IMR-90 (cell line): ENCODE measurements at regions not wholly inside any gene's neighbourhood (a gene's known extent, or its start where the extent isn't known, plus 50 kb on each side); places are given as distances from the start of the nearest gene placed in this dataset.

Experiments
- ATAC-seq: fragments of 200-7000 bp; cut with Tn5 transposase; 2 replicates; pipeline ENCODE4 v1.9.1; 2020; ENCODE audit warnings: low read depth, mild to moderate bottlenecking, moderate library complexity
- BruUV-seq: library from RNA; stranded (reverse); fragments of 400-500 nt; replicated peaks from 2 replicates; lab custom pipeline; 2021; lab: Mats Ljungman, UMichigan
- CTCF ChIA-PET: fragments of 300-600 bp; formaldehyde crosslinking; extraction: SDS; loops from one replicate; lab custom pipeline; 2021; ENCODE audit warnings: antibody characterized with exemption; lab: Yijun Ruan, JAX
- POLR2A ChIA-PET: fragments of 300-600 bp; sonication (Branson Sonifier 250); formaldehyde crosslinking; loops from one replicate; lab custom pipeline; 2022; ENCODE audit warnings: antibody characterized with exemption; ENCODE audit not compliant: unreplicated experiment; lab: Charles Lee
- DNase-seq: peaks from one replicate; pipeline ENCODE4 v3.0.0; 2013
- H2AFZ ChIP-seq: replicated peaks from 2 replicates; pipeline ENCODE3; 2013; ENCODE audit warnings: low read length, mild to moderate bottlenecking; ENCODE audit not compliant: poor library complexity
- H2AK5ac ChIP-seq: 2 replicates; pipeline ENCODE4 v1.6.1; 2013; ENCODE audit warnings: low read depth, low read length, inconsistent platforms
- H2AK9ac ChIP-seq: replicated peaks from 2 replicates; pipeline ENCODE3; 2013; ENCODE audit warnings: mild to moderate bottlenecking, low read depth, low read length, moderate library complexity; ENCODE audit not compliant: poor library complexity
- H2BK120ac ChIP-seq: 2 replicates; pipeline ENCODE4 v1.6.1; 2013; ENCODE audit warnings: low read depth, low read length, inconsistent platforms
- H2BK15ac ChIP-seq: 3 replicates; pipeline ENCODE4 v1.6.1; 2013; ENCODE audit warnings: low read depth, low read length, inconsistent platforms
- H2BK20ac ChIP-seq: 2 replicates; pipeline ENCODE4 v1.6.1; 2013; ENCODE audit warnings: low read depth, mild to moderate bottlenecking, inconsistent platforms, low read length, moderate library complexity
- H2BK5ac ChIP-seq: 2 replicates; pipeline ENCODE4 v1.6.1; 2013; ENCODE audit warnings: mild to moderate bottlenecking, low read depth, low read length, inconsistent platforms; ENCODE audit not compliant: poor library complexity, severe bottlenecking
- H3K14ac ChIP-seq: replicated peaks from 2 replicates; pipeline ENCODE4 v1.6.1; 2013; ENCODE audit warnings: low read depth, low read length, inconsistent platforms
- H3K18ac ChIP-seq: 2 replicates; pipeline ENCODE4 v1.6.1; 2013; ENCODE audit warnings: low read depth, low read length, control low read depth
- H3K23ac ChIP-seq: 2 replicates; pipeline ENCODE4 v1.6.1; 2013; ENCODE audit warnings: low read depth, low read length, inconsistent platforms
- H3K27ac ChIP-seq: 2 replicates; pipeline ENCODE4 v1.5.1; 2013; ENCODE audit warnings: mild to moderate bottlenecking, control low read depth, low read length; ENCODE audit not compliant: insufficient read depth
- H3K27me3 ChIP-seq: 2 replicates; pipeline ENCODE4 v1.6.1; 2013; ENCODE audit warnings: low read length; ENCODE audit not compliant: control insufficient read depth, insufficient read depth
- H3K36me3 ChIP-seq: 2 replicates; pipeline ENCODE4 v1.6.1; 2013; ENCODE audit warnings: low read length, mixed read lengths; ENCODE audit not compliant: control insufficient read depth, insufficient read depth
- H3K4ac ChIP-seq: 2 replicates; pipeline ENCODE4 v1.6.1; 2013; ENCODE audit warnings: low read depth, low read length, inconsistent platforms
- H3K4me1 ChIP-seq: 2 replicates; pipeline ENCODE4 v1.6.1; 2013; ENCODE audit warnings: low read length, mixed read lengths; ENCODE audit not compliant: control insufficient read depth, insufficient read depth
- H3K4me2 ChIP-seq: 2 replicates; pipeline ENCODE4 v1.6.1; 2013; ENCODE audit warnings: low read depth, mild to moderate bottlenecking, control low read depth, low read length, moderate library complexity
- H3K4me3 ChIP-seq: 2 replicates; pipeline ENCODE4 v1.5.1; 2013; ENCODE audit warnings: low read depth, mild to moderate bottlenecking, control low read depth, low read length, moderate library complexity; ENCODE audit not compliant: insufficient read depth
- H3K56ac ChIP-seq: 2 replicates; pipeline ENCODE4 v1.6.1; 2013; ENCODE audit warnings: low read length, inconsistent platforms; ENCODE audit not compliant: insufficient read depth; ENCODE audit errors: extremely low read depth
- H3K79me1 ChIP-seq, 2 experiments: 2 replicates each; pipeline ENCODE4 v1.6.1; 2013; ENCODE audit warnings: low read length in 2 of 2, inconsistent platforms in 1 of 2, low read depth in 1 of 2
- H3K9ac ChIP-seq: 2 replicates; pipeline ENCODE4 v1.6.1; 2013; ENCODE audit warnings: low read depth, low read length, control low read depth
- H3K9me1 ChIP-seq: 2 replicates; pipeline ENCODE4 v1.6.1; 2013; ENCODE audit warnings: low read length, inconsistent platforms; ENCODE audit not compliant: insufficient read depth
- H3K9me3 ChIP-seq: 2 replicates; pipeline ENCODE4 v1.6.1; 2013; ENCODE audit warnings: low read length; ENCODE audit not compliant: control insufficient read depth, insufficient read depth
- H4K20me1 ChIP-seq: 2 replicates; pipeline ENCODE4 v1.6.1; 2013; ENCODE audit warnings: low read length, inconsistent platforms; ENCODE audit not compliant: insufficient read depth
- H4K5ac ChIP-seq: 2 replicates; pipeline ENCODE4 v1.6.1; 2013; ENCODE audit warnings: mild to moderate bottlenecking, low read depth, low read length, control low read depth
- H4K8ac ChIP-seq, 2 experiments: 2 replicates each; pipeline ENCODE4 v1.6.1; 2013; ENCODE audit warnings: low read depth in 2 of 2, low read length in 2 of 2, control low read depth in 1 of 2, inconsistent platforms in 1 of 2
- H4K91ac ChIP-seq: 2 replicates; pipeline ENCODE4 v1.6.1; 2013; ENCODE audit warnings: low read depth, low read length, inconsistent platforms; ENCODE audit not compliant: insufficient read depth
- CEBPB ChIP-seq: IDR thresholded peaks from 2 replicates; pipeline ENCODE4 v1.6.1; 2012; ENCODE audit warnings: low read depth, low read length, improper control_type of control experiment
- MAFK ChIP-seq: IDR thresholded peaks from 2 replicates; pipeline ENCODE4 v1.6.1; 2012; ENCODE audit warnings: low read depth, low read length, improper control_type of control experiment
- MAZ ChIP-seq: IDR thresholded peaks from 2 replicates; pipeline ENCODE4 v1.6.1; 2012; ENCODE audit warnings: low read depth, mild to moderate bottlenecking, low read length, improper control_type of control experiment, moderate library complexity, borderline replicate concordance
- NFE2L2 ChIP-seq: fragments of 150-350 bp; IDR thresholded peaks from 2 replicates; pipeline ENCODE4 v1.6.1; 2016; ENCODE audit warnings: low read depth, mild to moderate bottlenecking, low read length
- RAD21 ChIP-seq: IDR thresholded peaks from 2 replicates; pipeline ENCODE4 v1.6.1; 2012; ENCODE audit warnings: low read length, improper control_type of control experiment
- RFX5 ChIP-seq: IDR thresholded peaks from 2 replicates; pipeline ENCODE4 v1.8.0; 2012; ENCODE audit warnings: low read depth, mild to moderate bottlenecking, low read length, moderate library complexity
- WGBS, 2 experiments: methylation state at CpG; one replicate each; pipeline versions ENCODE4 v1.1.5 to v1.1.7; 2013; ENCODE audit warnings: missing lambda C conversion rate in 2 of 2; ENCODE audit not compliant: insufficient read length in 1 of 2; ENCODE audit errors: extremely low coverage in 2 of 2; 5-methylcytosine and 5-hydroxymethylcytosine counted together
- dilution Hi-C: fragments of 300-500 bp; cut with HindIII; formaldehyde crosslinking; loops from one replicate; pipeline ENCODE4 v1.14.3; 2018; ENCODE audit warnings: low sequenced_read_pairs; ENCODE audit not compliant: unreplicated experiment
- in situ Hi-C: fragments of 300-500 bp; cut with MboI; formaldehyde crosslinking; loops from 3 replicates; pipeline ENCODE4 v1.14.3; 2019; ENCODE audit warnings: low sequenced_read_pairs, inconsistent platforms, mixed read lengths
- intact Hi-C: fragments of 100-400 bp; cut with micrococcal nuclease; formaldehyde crosslinking; loops from 2 replicates; pipeline ENCODE4 v1.10.0; 2022

- Histone ChIP-seq H3K4me3 (no peak overlapping the region), H3K14ac (no peak overlapping the region), H3K79me1 (no peaks in the 10 kb centered on the region), H2BK120ac (no peak overlapping the region), H3K9me1 (no peaks in the 10 kb centered on the region), H4K8ac (no peak overlapping the region), H2AK5ac (no peak overlapping the region), H3K4me2 (no peak overlapping the region), H2AK9ac (no peak overlapping the region), H3K9ac (no peak overlapping the region), H3K56ac (no peak overlapping the region), H3K27me3 (peaks cover 3% of the 10 kb centered on the region; the same call in 1 of the 2 replicates), H3K4ac (no peak overlapping the region), H2AFZ (no peak overlapping the region), H3K4me1 (no peaks in the 10 kb centered on the region), H3K27ac (no peak overlapping the region), H4K91ac (no peak overlapping the region), H4K20me1 (no peaks in the 10 kb centered on the region), H3K23ac (no peak overlapping the region), H3K9me3 (peaks cover 2% of the 10 kb centered on the region; the same call in 1 of the 2 replicates), H3K18ac (no peak overlapping the region), H3K36me3 (no peaks in the 10 kb centered on the region), H2BK15ac (no peak overlapping the region), H2BK20ac (no peak overlapping the region), H2BK5ac (no peak overlapping the region), H4K5ac (no peak overlapping the region)
- TF ChIP-seq RFX5 (no peak), MAZ (no peak), NFE2L2 (no peak), CEBPB (no peak), RAD21 (no peak), MAFK (no peak)
- POLR2A ChIA-PET = no interaction called here
- in situ Hi-C loops = no loop called here
- dilution Hi-C loops = no loop called here
- DNase-seq (no peak), ATAC-seq (no peak)
- WGBS, 2 experiments = 80% methylated on average over 1 of the region's 3 CpGs; no CpG with 5 or more reads in 1 of the 2 experiments
- CTCF ChIA-PET = interaction anchor here (1.1 kb wide), 1 partner anchor 9 kb away, joined by 3 read pairs; no protein-coding TSS in a partner anchor
- BruUV-seq = no TSS peak
- intact Hi-C loops = no loop called here
These were observed 410.6 kb upstream of the DAB2 start for GRCh38 chr5:39835371-39835770.
